ENCODE measurements at regions not wholly inside any gene's neighbourhood (a gene's known extent, or its start where the extent isn't known, plus 50 kb on each side); places are given as distances from the start of the nearest gene placed in this dataset.

DNA sequence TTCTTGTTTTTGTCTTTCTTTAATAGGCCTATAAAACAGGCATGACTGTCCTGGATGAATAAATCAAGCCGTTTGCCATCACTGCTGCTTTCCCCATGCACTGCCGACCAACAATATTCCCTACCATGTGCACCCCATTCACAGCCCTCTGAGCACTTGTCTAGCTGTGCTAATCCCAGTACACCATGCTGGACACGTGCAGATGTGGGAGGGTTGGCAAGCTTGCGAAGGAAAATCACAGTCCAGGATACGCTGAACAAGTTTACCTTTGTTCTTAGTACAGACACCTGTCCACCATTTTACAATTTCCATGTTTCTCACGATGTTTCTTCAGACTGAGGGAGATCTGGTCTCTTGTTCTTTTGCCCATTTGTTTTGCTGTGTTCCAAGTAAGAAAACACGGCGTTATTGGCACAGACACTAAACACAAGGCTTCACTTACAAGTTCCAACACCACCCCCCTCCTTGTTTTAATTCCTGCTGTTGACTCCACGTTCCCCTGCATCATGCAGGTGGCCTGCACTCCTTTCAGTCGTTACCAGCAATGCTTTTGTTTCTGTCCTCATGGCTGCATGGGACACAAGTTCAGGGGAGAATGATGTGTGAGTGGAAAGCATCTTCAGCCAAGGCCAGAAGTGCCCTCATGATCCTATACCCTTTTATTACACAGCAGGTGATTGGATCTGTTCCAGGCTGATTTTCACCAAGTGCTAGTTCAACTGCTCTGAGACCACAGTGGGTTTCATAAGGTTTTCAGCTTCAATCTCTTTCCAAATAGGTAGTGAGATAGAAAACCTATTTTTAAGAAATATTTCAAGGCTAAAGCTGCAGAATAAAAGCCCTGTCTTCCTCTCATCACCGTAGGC, 608.9 kb downstream of the IRX1 start:
- DNase-seq: no peak

GRCh38 chr5:4205398-4205797, 609.8 kb downstream of the IRX1 start:
- no peak for DNase-seq

- DNase-seq: no peak
These were observed 610.5 kb downstream of the IRX1 start for GRCh38 chr5:4206127-4206526.

DNA sequence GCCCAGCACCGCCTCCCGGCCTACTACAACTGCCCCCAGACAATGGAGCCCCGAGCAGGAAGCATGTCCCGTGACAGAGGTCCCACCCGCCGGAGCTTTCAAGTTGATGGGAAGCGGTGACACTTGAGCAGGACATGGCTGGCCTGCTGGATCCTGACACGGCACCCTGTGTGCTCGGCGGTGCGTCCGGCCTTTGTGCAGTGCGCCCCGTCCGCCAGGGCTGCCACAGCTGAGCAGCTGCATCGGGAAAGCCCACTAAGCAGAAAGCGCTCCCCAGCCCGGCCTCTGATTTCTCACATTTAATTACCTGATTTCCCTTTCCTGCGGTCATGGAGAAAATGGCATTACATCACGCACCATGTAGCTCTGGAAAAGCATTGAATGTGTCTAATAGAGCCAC, 611.9 kb downstream of the IRX1 start:
- no peak for DNase-seq

GRCh38 chr5:4208537-4208936, 612.9 kb downstream of the IRX1 start:
- no peak for DNase-seq

DNA sequence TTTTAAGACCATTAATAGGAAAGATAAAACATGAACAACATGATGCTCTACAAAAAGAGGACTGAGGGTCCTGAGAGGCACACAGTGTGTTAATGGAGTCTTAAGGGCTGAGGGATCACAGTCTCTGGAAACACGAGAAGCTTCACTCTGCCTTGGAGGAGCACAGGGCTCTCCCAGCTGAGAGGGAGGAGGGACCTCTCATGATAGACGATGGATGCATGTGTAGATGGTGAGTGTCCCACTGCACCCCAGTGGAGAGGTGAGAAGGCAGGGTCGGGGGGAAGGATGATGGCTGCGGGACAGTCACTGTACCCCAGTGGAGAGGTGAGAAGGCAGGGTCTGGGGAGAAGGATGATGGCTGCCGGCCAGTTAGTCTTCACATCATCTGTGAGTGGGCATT, 613.4 kb downstream of the IRX1 start:
- DNase-seq: no peak

DNA sequence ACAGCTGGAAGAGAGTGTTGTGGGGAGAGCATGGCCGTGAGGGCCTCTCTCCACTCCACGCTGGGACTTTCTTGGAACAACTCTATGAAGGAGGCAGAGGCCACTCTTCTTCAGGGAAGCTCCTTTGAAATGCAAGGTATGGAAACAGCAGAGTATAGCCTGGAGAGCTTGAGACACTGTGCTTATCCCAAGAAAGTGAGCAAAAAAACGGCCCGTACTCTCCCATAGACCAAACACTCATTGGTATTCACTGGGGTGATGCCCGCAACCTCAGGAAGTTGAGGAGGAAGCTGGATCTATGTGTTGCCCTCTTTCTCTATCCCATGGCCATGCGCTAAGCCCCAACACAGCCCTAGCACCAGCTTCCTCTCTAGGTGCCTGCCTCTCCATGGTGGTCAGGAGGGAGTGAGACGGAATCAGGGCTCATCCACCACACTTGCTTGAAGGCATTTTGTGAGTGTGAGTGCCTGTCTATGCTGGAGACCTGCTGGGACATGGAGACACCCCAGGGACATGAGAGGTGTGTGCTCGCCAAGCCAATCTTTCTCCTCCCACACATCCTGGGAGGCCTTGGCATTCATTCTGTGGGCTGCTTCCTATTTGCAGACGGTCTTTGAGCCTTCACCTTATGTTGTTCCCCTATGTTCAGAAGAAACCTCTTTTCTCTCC, 616.6 kb downstream of the IRX1 start:
- no peak for DNase-seq

- DNase-seq: no peak
These were observed 617.6 kb downstream of the IRX1 start for GRCh38 chr5:4212981-4213819.

GRCh38 chr5:4215143-4215542, 619.5 kb downstream of the IRX1 start:
- no peak for DNase-seq

DNA sequence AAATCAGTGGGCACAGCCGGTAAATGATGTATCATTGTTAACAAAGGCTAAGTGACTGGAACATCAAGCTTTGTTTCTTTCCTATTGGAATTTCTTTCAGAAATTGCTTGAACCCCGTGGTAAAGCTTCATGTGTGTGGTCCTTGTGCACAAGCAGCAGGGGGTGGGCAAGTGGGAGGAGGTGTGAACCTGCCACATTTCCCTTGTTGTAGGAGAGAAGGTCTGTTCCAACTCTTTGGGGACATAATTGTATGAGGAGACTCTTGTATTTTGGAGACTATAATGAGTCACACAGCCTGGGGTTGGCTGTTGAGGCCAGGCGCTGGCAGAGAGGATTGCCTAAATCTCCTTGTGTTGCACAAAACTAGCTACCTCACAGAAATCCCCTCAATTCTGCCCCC, 620.5 kb downstream of the IRX1 start:
- DNase-seq: no peak

GRCh38 chr5:4220016-4220415, 624.4 kb downstream of the IRX1 start:
- DNase-seq: no peak

- DNase-seq: no peak
These were observed 625.4 kb downstream of the IRX1 start for GRCh38 chr5:4221048-4221447.

DNA sequence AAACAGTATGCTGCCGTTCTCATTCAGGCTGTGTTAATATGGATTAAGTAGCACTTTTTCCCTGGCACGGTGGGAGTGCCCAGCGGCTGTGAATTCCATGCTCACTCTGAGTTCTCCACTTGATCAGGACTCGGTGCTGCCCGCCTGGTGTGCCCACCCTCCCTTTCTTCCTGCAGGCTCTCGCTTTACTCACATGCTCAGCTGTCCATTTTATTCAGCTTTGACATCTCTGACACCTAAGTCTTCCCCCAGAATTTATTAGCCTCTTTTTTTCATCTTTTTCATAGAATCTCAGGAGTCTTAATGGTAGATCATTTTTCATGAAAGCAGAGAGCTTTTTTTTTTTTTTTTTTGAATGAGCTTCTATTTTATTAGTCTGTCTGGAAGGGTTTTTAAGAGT, 626.5 kb downstream of the IRX1 start:
- no peak for DNase-seq

GRCh38 chr5:4222821-4223220, 627.2 kb downstream of the IRX1 start:
- DNase-seq: no peak

DNA sequence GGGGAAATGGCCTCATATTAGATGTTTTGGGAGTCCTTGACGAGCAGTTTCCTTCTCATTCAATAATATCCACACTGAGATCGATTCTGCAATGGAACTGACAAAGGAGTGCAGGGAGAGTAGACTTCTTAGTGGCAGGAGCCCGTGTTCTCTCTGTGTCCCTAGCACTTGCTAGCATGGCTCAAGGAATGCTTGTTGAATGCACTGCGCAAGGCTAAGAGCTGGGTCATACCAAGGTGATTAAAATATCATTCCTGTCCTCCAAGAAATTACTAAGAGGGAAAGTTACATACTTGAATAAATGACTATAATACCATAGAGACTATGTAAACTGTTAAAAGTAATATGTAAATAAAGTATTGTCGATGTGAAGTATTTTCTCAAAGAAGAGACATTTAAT, 630.1 kb downstream of the IRX1 start:
- no peak for DNase-seq

DNA sequence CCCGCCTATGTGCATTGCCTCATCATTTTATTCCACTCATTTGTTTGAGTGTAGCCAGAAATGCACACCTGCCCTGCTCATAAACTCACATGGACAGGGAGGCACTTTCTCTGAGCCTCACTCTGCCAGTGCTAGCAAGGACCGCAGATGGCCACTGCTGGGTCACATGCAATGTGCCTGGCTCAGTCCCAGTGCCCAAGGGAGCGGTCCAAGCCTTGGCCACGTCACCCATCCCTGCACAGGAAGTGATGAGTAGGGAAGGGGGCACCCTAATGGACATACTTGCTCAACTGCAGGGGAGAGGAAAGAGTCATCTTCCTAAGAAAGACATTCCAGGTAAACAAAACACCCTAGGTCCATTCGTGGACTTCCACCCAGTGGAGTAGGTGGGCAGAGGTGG, 630.9 kb downstream of the IRX1 start:
- DNase-seq: no peak

DNA sequence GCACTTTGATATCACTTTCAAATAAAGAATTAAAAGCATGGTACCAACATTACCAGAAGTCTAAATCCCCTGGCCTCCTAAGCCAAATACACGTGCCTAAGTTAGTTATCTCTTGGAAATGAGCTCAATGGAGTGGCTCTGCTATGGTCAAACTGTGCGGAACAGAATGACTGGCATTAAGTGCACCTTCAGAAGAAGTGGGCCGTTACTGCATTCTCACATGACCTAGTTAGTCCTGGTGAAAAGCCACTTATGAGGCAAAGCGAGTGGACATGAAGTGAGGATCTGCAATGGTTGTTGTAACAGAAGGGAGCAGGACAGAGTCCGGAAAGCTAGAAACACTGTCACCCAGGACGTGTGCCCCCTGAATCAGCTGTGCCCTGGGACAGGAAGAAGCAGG, 633.1 kb downstream of the IRX1 start:
- DNase-seq: no peak

- no peak for DNase-seq
These were observed 634.0 kb downstream of the IRX1 start for GRCh38 chr5:4229414-4230292.

DNA sequence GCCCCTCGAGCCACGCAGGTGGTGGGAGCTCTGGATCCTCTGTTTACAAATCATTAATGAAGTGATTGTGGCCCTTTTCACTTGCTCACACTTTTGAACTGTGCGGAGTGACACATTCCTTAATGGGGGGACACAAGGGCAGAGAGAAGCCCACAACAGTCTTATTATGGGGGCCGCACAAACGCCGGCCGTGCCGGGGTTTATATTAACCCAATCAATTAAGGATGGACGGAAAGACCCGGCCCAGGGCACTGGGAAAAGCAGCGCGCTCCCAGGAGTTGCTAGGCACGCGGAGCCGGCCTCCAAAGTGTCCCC, 634.8 kb downstream of the IRX1 start:
- DNase-seq: no peak

DNA sequence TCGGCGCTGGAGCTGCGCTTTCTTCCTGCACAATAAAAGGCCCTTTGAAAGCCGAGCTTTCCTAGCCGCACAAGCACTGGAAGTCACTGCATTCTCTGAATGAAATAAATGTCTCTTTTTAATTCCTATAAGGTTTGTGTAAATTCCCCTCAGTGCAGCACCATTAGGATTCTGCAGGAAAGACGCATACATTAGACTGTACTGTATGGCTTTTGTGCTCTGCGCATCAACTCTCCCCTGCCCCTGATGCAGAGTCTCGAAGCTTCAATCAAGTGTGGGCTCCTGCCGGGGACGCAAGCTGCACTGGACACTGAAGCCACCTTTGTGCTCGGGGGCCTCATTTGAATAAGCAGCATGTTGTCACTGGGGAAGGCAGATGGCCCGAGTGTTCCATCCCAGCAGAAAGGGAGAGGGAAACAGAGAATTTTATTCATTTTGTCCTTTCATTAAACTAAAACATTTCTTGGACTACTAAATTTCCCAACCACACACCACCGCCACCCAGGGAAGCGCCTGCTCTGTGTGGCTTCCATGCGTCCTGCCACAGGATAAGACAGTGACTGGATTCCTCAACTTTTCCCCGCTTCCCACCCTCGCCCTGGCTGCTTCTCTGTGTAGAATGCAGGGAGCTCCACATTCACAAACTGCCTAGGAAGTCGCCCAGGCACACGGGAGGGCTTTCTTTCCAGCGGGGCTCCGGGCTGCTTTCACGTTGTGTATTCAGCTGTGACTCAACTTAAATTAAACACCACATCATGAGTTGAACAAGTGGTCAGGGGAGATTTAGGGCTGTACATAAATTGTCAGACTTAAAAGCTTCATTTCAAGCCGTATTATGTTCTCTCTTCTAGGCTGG, 635.4 kb downstream of the IRX1 start:
- DNase-seq: no peak

- DNase-seq: no peak
These were observed 636.5 kb downstream of the IRX1 start for GRCh38 chr5:4232084-4232483.

DNA sequence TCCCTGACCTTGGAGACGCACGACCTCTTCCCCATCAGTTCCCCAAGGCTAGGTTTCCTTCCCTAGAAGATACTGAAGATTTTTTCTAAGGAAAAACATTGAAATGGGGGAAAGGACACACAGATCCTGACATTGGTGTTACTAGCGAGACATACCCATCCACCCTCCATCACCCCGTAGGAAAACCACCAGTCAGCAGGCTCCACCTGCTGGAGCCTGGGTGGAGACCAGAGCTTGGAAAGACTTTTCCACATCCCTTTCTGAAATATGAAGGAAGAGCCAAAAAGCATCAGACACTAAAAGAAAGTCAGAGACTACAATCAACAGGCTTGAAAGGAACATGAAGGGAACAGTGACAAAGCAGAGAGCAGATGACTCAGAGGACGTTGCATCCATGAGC, 638.0 kb downstream of the IRX1 start:
- no peak for DNase-seq

Measured in stimulated activated naive CD4-positive, alpha-beta T cell treated with Interleukin-2 at 50 U/mL for 16 hours (primary cell).